ENCODE measurements at regions not wholly inside any gene's neighbourhood (a gene's known extent, or its start where the extent isn't known, plus 50 kb on each side); places are given as distances from the start of the nearest gene placed in this dataset.

GRCh38 chr12:111211910-111212757 lies 156.8 kb downstream of the PHETA1 start:
- Histone ChIP-seq H4K20me1 (ENCODE audit: control insufficient read depth, insufficient read depth, low read depth, low read length) (no peaks in the 10 kb centered on the region), H3K36me3 (ENCODE audit: control insufficient read depth, low read length) (no peaks in the 10 kb centered on the region), H3K9me2 (replicated peaks; ENCODE audit: control insufficient read depth, low read length) (no peaks in the 10 kb centered on the region), H3K27me3 (ENCODE audit: control insufficient read depth, low read length) (peaks cover 4% of the 10 kb centered on the region; the same call in 1 of the 2 replicates), H3K4me3 (ENCODE audit: low read length) (no peak overlapping the region), H3K4me2 (ENCODE audit: low read length) (no peak overlapping the region), H3K9me3 (ENCODE audit: control insufficient read depth, insufficient read depth, low read length) (no peaks in the 10 kb centered on the region), H3K27ac (ENCODE audit: low read depth, low read length) (no peak overlapping the region), H3F3A (ENCODE audit: control insufficient read depth, insufficient read depth) (no peaks in the 10 kb centered on the region), H3K4me1 (ENCODE audit: control insufficient read depth, low read length) (no peaks in the 10 kb centered on the region), H3K79me2 (ENCODE audit: control insufficient read depth, low read length) (no peaks in the 10 kb centered on the region)
- TF ChIP-seq EZH2phosphoT487 (IDR thresholded peaks at IDR 0.05; ENCODE audit: borderline replicate concordance, low read length) (no peak), CTCF (IDR thresholded peaks at IDR 0.05; ENCODE audit: low read depth, low read length, poor library complexity, severe bottlenecking) (no peak)

GRCh38 chr12:111209811-111210210 lies 159.1 kb downstream of the PHETA1 start:
- no peak overlapping the region for H3K27ac ChIP-seq (ENCODE audit: low read depth, low read length)
- peaks cover 4% of the 10 kb centered on the region; the same call in 1 of the 2 replicates for H3K27me3 ChIP-seq (ENCODE audit: control insufficient read depth, low read length)
- no peaks in the 10 kb centered on the region for H3K4me1 ChIP-seq (ENCODE audit: control insufficient read depth, low read length)
- H3K9me3 ChIP-seq (ENCODE audit: control insufficient read depth, insufficient read depth, low read length): no peaks in the 10 kb centered on the region
- no peak for TF ChIP-seq CTCF (IDR thresholded peaks at IDR 0.05; ENCODE audit: low read depth, low read length, poor library complexity, severe bottlenecking)
- no peak for TF ChIP-seq EZH2phosphoT487 (IDR thresholded peaks at IDR 0.05; ENCODE audit: borderline replicate concordance, low read length)
- H3F3A ChIP-seq (ENCODE audit: control insufficient read depth, insufficient read depth): no peaks in the 10 kb centered on the region
- no peaks in the 10 kb centered on the region for H4K20me1 ChIP-seq (ENCODE audit: control insufficient read depth, insufficient read depth, low read depth, low read length)
- H3K4me3 ChIP-seq (ENCODE audit: low read length): no peak overlapping the region
- H3K36me3 ChIP-seq (ENCODE audit: control insufficient read depth, low read length): no peaks in the 10 kb centered on the region
- no peak overlapping the region for H3K4me2 ChIP-seq (ENCODE audit: low read length)
- H3K79me2 ChIP-seq (ENCODE audit: control insufficient read depth, low read length): no peaks in the 10 kb centered on the region
- H3K9me2 ChIP-seq (replicated peaks; ENCODE audit: control insufficient read depth, low read length): no peaks in the 10 kb centered on the region

- no peak overlapping the region for H3K4me2 ChIP-seq (ENCODE audit: low read length)
- no peak for TF ChIP-seq EZH2phosphoT487 (IDR thresholded peaks at IDR 0.05; ENCODE audit: borderline replicate concordance, low read length)
- no peak for TF ChIP-seq CTCF (IDR thresholded peaks at IDR 0.05; ENCODE audit: low read depth, low read length, poor library complexity, severe bottlenecking)
- no peak overlapping the region for H3K27ac ChIP-seq (ENCODE audit: low read depth, low read length)
- no peaks in the 10 kb centered on the region for H3K9me2 ChIP-seq (replicated peaks; ENCODE audit: control insufficient read depth, low read length)
- no peaks in the 10 kb centered on the region for H3K9me3 ChIP-seq (ENCODE audit: control insufficient read depth, insufficient read depth, low read length)
- H3F3A ChIP-seq (ENCODE audit: control insufficient read depth, insufficient read depth): no peaks in the 10 kb centered on the region
- no peaks in the 10 kb centered on the region for H4K20me1 ChIP-seq (ENCODE audit: control insufficient read depth, insufficient read depth, low read depth, low read length)
- H3K4me1 ChIP-seq (ENCODE audit: control insufficient read depth, low read length): no peaks in the 10 kb centered on the region
- no peaks in the 10 kb centered on the region for H3K79me2 ChIP-seq (ENCODE audit: control insufficient read depth, low read length)
- peaks cover 4% of the 10 kb centered on the region; the same call in 1 of the 2 replicates for H3K27me3 ChIP-seq (ENCODE audit: control insufficient read depth, low read length)
- H3K36me3 ChIP-seq (ENCODE audit: control insufficient read depth, low read length): no peaks in the 10 kb centered on the region
- no peak overlapping the region for H3K4me3 ChIP-seq (ENCODE audit: low read length)
Observed at GRCh38 chr12:111207761-111208160, 161.1 kb downstream of the PHETA1 start.
